ENCODE measurements at regions not wholly inside any gene's neighbourhood (a gene's known extent, or its start where the extent isn't known, plus 50 kb on each side); places are given as distances from the start of the nearest gene placed in this dataset.

DNA sequence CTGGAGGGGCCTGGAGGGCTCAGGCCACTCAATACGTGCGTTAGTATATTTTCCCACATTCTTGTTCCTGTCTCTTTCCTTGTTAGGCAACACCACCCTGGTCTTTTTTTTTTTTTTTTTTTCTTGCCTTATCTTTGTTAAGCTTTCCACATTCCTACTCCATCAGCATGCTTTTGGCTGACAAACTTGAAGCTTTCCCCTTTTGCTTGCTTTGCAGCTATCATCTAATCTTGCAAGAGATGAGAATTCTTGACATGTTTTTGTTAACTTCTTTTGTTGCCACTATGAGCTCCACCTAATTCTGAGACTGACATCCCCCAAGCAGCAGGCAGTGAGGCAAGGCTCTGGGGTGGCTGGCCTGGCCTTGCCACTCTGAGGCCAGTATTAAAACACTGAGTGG, 52.5 kb upstream of the NRP1 start:
- H3K4me3 ChIP-seq (ENCODE audit: low read length), result no peak overlapping the region
- H3K4me1 ChIP-seq (ENCODE audit: control insufficient read depth, insufficient read depth, low read length), result no peaks in the 10 kb centered on the region
- no peaks in the 10 kb centered on the region for H3K9me3 ChIP-seq (ENCODE audit: control insufficient read depth, low read length)
- H3K27me3 ChIP-seq (ENCODE audit: control insufficient read depth, insufficient read depth, low read length), result no peaks in the 10 kb centered on the region
- no peaks in the 10 kb centered on the region for H3K36me3 ChIP-seq (ENCODE audit: control insufficient read depth, insufficient read depth, low read length)
- H3K9ac ChIP-seq (ENCODE audit: low read length), result no peak overlapping the region

DNA sequence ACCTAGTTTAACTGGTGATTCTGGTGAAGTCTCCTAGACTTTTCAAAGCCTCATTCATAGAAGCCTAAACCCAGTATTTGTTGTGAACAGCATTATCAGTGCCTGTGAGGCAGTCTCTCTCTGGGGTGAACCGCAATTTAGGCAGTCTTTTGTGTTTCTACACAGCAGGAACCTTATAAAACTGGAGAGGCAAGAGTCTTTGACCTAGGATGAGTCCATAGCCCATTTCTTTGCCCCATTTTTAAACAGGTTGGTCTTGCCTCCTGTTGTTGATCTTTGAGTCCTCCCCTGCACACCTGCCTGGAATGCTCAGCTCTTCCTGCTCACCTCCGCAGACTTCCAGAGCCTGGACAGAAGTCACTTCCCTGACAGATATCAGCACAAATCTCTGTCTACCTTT, 51.2 kb upstream of the NRP1 start:
- no peaks in the 10 kb centered on the region for H3K36me3 ChIP-seq (ENCODE audit: control insufficient read depth, insufficient read depth, low read length)
- H3K4me1 ChIP-seq (ENCODE audit: control insufficient read depth, insufficient read depth, low read length), result no peaks in the 10 kb centered on the region
- no peak overlapping the region for H3K9ac ChIP-seq (ENCODE audit: low read length)
- H3K9me3 ChIP-seq (ENCODE audit: control insufficient read depth, low read length), result no peaks in the 10 kb centered on the region
- no peaks in the 10 kb centered on the region for H3K27me3 ChIP-seq (ENCODE audit: control insufficient read depth, insufficient read depth, low read length)
- H3K4me3 ChIP-seq (ENCODE audit: low read length), result no peak overlapping the region

DNA sequence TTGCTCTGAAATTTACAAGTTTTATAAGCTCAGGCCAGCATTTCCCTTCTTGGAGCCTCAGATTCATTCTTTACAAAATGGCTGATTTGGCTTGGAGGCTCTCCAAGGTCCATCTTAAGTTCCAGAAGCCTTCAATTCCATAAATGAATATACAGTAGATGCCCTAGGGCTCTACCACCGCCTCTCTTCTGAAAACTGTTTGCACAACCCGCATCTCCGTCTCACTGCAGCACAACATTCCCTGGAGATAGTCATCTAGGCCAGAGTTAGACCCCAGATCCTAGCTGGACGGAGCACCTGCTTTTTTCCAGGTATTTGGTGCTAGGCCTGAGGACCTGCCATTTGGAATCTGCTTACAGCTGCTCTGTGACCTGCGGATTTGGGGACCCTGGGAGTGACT, 50.5 kb upstream of the NRP1 start:
- H3K9ac ChIP-seq (ENCODE audit: low read length), result no peak overlapping the region

More for the DNA sequence above, 50.5 kb upstream of the NRP1 start:
- Histone ChIP-seq H3K9me3 (ENCODE audit: control insufficient read depth, low read length) (no peaks in the 10 kb centered on the region), H3K27me3 (ENCODE audit: control insufficient read depth, insufficient read depth, low read length) (no peaks in the 10 kb centered on the region), H3K4me1 (ENCODE audit: control insufficient read depth, insufficient read depth, low read length) (no peaks in the 10 kb centered on the region), H3K4me3 (ENCODE audit: low read length) (no peak overlapping the region), H3K36me3 (ENCODE audit: control insufficient read depth, insufficient read depth, low read length) (no peaks in the 10 kb centered on the region)

All from mucosa of stomach (tissue), 1 donor.